HG03196 (cell line): ENCODE measurements at regions not wholly inside any gene's neighbourhood (a gene's known extent, or its start where the extent isn't known, plus 50 kb on each side); places are given as distances from the start of the nearest gene placed in this dataset.

Experiments
- ATAC-seq: cut with Tn5 transposase; IDR thresholded peaks from one replicate; pipeline ENCODE4 v1.9.1; 2021; ENCODE audit not compliant: unreplicated experiment

DNA sequence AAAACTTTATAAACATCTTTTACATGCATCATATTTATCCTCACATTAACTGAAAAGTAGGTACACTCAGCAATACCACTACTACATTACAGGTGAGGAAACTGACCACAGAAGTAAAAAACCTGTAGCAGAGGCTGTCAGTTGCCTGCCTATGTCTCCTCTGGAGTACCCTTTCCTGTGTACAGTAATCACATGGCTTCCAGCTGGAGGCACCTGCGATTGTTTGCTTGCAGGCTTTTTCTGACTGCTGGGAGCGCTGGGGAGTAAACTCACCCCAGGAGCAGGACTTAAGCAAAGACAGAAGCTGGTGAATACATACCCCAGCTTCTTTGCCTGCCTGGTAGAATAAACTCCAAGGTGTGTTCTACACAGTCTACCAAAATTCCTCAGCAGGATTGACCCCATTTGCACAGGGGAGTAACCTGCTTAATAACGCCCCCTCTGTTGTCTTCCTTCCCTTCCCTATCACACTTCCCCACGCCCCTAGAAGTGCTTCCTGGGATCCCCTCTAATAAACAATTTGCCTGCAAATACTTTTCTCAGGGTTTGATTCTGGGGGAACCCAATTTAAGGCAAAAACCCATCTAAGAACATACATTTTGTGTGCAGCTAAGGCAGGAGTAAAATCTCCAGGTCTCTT is 138.9 kb downstream of the PTH2R start:
- no peak for ATAC-seq

DNA sequence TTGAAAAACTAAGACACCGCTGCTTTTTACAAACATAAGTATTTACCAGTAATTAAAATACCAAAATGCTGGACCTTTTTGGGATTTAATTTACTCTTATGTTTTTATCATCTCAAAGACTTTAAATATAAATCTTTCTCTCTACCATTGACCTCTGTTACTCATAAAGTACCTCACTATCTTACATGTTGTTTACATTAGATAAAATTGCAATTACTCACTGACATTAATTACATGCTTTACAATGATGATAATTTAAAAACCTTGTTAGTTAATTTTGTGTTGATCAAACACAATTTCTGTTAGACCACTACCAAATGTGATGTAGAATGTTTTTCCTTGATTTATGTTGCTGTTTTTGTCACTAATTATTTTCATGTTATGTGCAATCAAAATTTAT is 139.5 kb downstream of the PTH2R start:
- no peak for ATAC-seq

DNA sequence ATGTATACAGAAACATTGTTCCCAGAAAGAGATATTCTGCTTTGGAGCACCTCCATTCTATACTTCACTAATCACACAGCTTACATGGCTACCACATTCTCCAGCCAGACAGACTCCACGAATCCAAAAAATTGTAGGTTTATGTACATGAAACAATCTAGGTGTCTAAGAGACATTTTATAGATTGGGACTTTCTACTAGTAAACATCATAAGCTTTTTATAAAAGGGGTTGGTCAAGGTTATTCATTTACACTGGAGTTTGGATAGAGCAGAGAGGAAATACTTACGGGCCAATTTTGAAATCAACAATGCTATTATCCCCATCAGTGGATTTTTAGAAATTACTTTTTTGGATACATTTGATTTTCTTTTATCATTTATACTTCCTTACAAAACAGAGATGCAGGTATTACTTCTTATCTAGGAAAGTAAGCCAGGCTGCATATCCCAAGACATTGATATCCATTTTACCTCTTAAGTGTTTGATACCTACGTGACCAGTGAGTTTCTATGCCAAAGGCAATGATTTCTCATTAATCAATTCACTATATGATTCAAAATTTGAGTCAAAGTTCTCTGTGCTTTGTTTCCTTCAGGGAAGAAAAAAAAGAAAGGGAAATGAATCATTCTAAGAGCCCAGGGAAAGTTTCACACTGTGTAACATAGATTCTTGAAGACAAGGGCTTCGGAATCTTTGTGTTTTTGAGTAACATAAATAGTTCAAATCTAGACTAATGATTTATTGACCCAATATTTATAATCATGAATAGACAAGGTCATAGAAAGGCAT is 140.5 kb downstream of the PTH2R start:
- ATAC-seq = no peak

- ATAC-seq = no peak
Observed at GRCh38 chr2:208548700-208549099, 142.1 kb downstream of the PTH2R start.

DNA sequence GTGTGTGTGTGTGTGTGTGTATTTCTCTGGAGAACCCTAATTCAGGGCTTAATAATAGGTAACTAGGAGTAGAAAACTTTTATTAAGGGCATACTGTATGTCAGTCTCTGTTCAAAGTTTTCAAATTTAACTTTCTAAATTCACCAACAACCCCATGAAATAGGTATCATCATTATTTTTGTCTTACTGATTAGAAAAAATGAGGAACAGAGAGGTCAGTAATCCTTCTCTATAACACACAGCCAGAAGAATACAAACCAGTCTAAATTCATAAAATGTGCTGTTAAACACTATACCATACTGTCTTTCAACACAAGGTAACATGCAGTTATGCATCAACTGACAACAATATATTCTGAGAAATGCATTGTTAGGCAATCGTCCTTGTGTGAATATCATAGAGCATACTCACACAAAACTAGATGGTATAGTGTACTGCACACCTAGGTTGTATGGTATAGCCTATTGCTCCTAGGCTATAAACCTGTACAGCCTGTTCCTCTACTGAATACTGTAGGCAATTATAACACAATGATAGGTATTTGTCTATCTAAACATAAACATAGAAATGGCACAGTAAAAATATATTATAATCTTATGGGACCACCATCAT is 143.1 kb downstream of the PTH2R start:
- ATAC-seq = no peak

- no peak for ATAC-seq
Observed at GRCh38 chr2:208552943-208553342, 146.4 kb downstream of the PTH2R start.

- ATAC-seq = no peak
Observed at GRCh38 chr2:208556983-208557484, 150.4 kb downstream of the PTH2R start.

DNA sequence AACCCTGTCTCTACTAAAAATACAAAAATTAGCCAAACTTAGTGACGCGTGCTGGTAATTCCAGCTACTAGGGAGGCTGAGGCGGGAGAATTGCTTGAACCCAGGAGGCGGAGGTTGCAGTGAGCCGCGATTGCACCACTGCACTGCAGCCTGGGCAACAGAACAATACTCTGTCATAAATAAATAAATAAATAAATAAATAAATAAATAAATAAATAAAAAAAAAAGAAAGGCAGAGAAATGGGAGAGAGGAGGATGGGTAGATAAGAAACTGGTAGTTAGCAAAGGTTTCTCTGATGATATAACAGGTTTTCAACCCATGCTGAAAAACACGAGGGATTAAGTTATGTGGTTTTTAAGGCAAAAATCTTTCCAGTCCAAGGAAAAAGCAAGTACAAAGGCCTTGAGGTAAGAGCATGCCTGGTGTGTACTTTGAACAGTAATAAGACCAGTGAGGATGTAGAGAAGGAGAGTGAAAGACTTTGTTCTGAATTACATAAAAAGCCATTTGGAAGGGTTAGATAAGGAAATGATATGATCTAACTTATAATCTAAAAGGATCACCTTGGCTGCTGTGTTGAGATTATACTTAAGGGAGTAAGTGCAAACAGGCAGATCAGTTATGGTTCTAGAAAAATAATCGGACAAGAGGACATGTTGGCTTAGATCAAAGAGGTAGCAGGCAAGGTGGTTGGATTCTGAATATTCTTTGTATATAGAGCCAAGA is 159.3 kb downstream of the PTH2R start:
- no peak for ATAC-seq

- ATAC-seq = no peak
Observed at GRCh38 chr2:208568203-208568602, 161.6 kb downstream of the PTH2R start.

DNA sequence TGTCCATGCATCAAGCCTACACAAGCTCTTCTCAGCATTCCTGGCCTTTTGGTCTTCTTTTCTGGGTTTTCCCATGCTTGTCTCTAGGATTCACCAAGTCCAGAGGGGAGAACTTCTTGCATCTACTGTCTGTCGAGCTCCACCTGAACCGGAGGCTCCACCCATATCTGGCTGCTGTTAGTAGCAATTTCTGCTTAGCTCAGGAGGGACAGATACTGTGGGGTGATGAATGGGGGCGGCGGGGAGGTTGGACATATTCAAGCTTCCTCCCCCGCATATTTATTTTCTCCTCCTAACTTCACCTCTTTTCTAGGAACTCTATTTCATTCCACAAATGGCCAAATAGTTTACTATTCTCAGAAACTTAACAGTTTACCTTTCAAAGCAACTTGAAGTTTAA is 163.5 kb downstream of the PTH2R start:
- ATAC-seq = no peak

GRCh38 chr2:208570851-208571763 is 164.5 kb downstream of the PTH2R start:
- no peak for ATAC-seq

- no peak for ATAC-seq
Observed at GRCh38 chr2:208571764-208572131, 165.2 kb downstream of the PTH2R start.

GRCh38 chr2:208573569-208573968 is 167.0 kb downstream of the PTH2R start:
- ATAC-seq = no peak

DNA sequence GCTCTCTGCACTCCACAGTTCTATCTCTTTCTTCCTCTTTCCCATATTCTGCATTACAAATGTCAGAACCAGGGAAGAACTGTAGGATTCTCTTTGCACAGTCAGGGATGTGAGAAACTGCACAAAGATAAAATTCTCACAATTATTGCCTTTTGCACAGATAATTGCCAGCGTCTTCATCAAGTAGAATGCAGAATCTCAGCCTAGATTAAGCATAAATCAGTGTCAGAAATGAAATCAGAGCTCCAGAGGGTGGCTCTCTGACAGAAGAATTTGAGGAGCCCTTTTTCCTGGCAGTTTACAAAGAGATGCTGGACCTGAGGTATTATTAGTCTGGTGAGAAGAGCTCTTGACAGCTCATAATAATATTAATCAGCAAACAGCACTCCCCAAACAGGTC is 173.1 kb downstream of the PTH2R start:
- ATAC-seq = no peak

GRCh38 chr2:208584378-208584985 is 177.9 kb downstream of the PTH2R start:
- ATAC-seq = no peak

DNA sequence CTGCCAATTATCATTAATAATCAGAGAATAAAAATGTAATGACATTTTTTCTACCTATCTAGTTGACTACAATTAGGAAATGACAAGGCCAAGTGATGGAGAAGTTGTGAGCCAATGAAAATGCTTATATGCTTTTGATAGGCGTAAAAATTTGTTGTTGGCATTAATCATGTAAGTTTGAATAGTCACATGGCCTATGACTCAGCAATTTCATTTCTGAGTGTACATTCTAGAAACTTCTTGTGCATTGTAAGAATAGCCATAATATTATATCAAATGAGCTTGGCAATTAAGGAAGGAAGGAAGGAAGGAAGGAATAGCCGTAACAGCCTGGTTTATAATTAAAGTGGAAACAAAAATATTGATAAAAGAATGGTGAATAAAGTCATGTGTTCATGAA is 179.9 kb downstream of the PTH2R start:
- ATAC-seq = no peak

DNA sequence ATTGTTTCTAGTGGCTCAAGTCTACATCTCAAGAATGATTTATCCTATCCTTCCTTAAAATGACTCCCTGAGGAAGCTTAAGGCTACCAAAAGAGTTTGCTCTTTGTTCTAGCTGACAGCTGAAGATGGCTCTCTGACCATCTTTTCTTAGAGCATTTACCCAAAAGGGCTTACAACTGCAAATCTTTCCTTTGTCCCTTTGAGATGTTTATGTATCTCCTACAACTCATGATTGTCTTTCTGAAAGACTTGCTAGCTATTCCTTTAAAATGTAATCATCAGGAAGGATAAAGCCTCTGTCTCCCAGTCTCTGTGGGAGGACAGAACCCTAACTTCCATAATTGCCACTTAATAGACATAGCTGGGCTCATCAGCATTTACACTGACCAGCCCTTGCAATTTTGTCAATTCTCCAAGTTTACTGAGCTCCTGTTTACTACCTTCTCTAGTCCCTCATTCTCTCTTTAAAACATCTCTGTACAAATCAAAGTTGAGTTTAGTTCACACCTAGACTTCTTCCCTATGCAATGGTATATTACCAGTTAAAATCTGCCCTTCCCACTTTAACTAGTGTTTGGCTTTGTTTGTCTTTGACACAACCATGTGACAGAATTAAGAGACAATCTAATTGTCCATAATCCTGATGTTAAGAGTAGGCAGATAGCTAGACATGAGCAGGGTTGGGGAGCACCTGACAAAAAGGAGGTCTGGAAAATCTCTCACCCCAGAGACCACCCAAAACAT is 188.2 kb downstream of the PTH2R start:
- ATAC-seq = no peak

DNA sequence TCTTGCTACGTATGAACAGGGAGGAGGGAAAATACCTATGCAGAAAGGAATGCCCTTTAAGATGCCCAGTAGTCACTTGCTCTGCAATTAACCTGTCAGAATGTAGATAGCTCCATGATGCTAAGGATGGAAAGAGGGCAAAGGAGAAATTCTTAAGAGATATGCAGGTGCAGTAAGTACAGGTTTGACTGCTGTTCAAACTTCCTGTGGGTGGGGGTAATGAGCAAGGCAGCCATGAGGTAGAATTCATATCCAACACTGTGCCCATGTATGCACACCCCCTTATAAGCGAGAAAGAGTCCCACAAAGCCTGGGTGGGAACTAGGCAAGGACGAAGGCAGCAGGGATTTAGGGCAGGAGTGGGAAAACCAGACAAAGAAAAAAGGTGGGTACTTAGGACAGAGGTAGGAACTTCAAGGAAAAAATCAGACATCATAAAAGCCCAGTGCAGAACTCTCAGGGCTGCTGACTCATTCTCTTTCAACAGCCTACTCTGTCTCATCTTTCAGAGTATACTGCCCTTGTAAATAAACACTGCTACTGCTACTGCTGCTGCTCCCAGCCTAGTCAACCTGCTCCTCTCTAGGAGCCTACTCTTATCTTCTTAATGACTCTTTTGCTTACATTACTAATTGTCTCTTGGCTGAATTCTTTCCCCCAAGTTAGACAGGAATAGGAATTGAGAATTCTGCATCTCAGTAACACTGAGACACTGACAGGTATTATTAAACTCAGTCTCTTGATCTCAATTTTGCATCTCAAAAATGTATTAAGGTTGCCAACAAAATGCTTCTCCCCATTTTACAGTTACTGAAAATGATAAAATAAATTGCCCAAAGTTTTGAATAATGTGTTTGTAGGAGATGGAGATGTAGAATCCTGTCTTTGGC is 189.0 kb downstream of the PTH2R start:
- ATAC-seq = no peak
